Trophoblast cell (in vitro differentiated cells and primary cell): ENCODE measurements at regions not wholly inside any gene's neighbourhood (a gene's known extent, or its start where the extent isn't known, plus 50 kb on each side); places are given as distances from the start of the nearest gene placed in this dataset.
"Not testable (repeated sequence)": the region's sequence is repeated elsewhere in the genome, so short reads cannot be mapped to it uniquely, and the experiment has no call there.

ENCODE experiments used
- DNase-seq, 2 donors: peaks; one replicate each; pipeline ENCODE4 v3.0.0-alpha.2; 2016
- H2AFZ ChIP-seq: 2 replicates; pipeline ENCODE4 v1.6.1; 2013; ENCODE audit warnings: low read length, moderate library complexity, mild to moderate bottlenecking; ENCODE audit not compliant: insufficient read depth, poor library complexity
- H2AK5ac ChIP-seq: 2 replicates; pipeline ENCODE4 v1.6.1; 2013; ENCODE audit warnings: mild to moderate bottlenecking, low read length
- H2BK120ac ChIP-seq: 2 replicates; pipeline ENCODE4 v1.6.1; 2013; ENCODE audit warnings: low read length, mild to moderate bottlenecking, moderate library complexity; ENCODE audit not compliant: insufficient read depth, poor library complexity
- H2BK12ac ChIP-seq: 2 replicates; pipeline ENCODE4 v1.6.1; 2013; ENCODE audit warnings: mild to moderate bottlenecking, low read length, moderate library complexity
- H2BK5ac ChIP-seq: 2 replicates; pipeline ENCODE4 v1.6.1; 2013; ENCODE audit warnings: low read length, low read depth, moderate library complexity, mild to moderate bottlenecking; ENCODE audit not compliant: poor library complexity
- H3K14ac ChIP-seq: 2 replicates; pipeline ENCODE4 v1.6.1; 2013; ENCODE audit warnings: mild to moderate bottlenecking, low read length
- H3K18ac ChIP-seq: 2 replicates; pipeline ENCODE4 v1.6.1; 2013; ENCODE audit warnings: mild to moderate bottlenecking, low read length
- H3K23ac ChIP-seq: 2 replicates; pipeline ENCODE4 v1.6.1; 2013; ENCODE audit warnings: low read length
- H3K27ac ChIP-seq: 2 replicates; pipeline ENCODE4 v1.5.1; 2013; ENCODE audit warnings: low read depth, mild to moderate bottlenecking, inconsistent platforms, low read length, moderate library complexity
- H3K27me3 ChIP-seq: 2 replicates; pipeline ENCODE4 v1.6.1; 2013; ENCODE audit warnings: inconsistent platforms, mild to moderate bottlenecking, low read length, moderate library complexity; ENCODE audit not compliant: insufficient read depth
- H3K36me3 ChIP-seq, 2 experiments: 1 replicate in 1 of 2; 2 replicates in 1 of 2; pipeline ENCODE4 v1.6.1; 2013; ENCODE audit warnings: low read length in 2 of 2, mild to moderate bottlenecking in 2 of 2, moderate library complexity in 1 of 2; ENCODE audit not compliant: insufficient read depth in 2 of 2, control insufficient read depth in 1 of 2
- H3K4ac ChIP-seq: 2 replicates; pipeline ENCODE4 v1.6.1; 2013; ENCODE audit warnings: low read depth, mild to moderate bottlenecking, low read length, moderate library complexity
- H3K4me1 ChIP-seq, 2 experiments: 1 replicate in 1 of 2; 2 replicates in 1 of 2; pipeline ENCODE4 v1.6.1; 2013; ENCODE audit warnings: low read length in 2 of 2, mild to moderate bottlenecking in 2 of 2, moderate library complexity in 1 of 2; ENCODE audit not compliant: insufficient read depth in 2 of 2, control insufficient read depth in 1 of 2
- H3K4me2 ChIP-seq: 2 replicates; pipeline ENCODE4 v1.6.1; 2013; ENCODE audit warnings: inconsistent platforms, mild to moderate bottlenecking, low read length, moderate library complexity
- H3K4me3 ChIP-seq: 2 replicates; pipeline ENCODE4 v1.5.1; 2013; ENCODE audit warnings: mild to moderate bottlenecking, low read depth, low read length, inconsistent platforms
- H3K79me1 ChIP-seq: one replicate; pipeline ENCODE4 v1.6.1; 2013; ENCODE audit warnings: low read length
- H3K79me2 ChIP-seq: 2 replicates; pipeline ENCODE4 v1.6.1; 2013; ENCODE audit warnings: low read length, mild to moderate bottlenecking; ENCODE audit not compliant: control insufficient read depth, insufficient read depth, poor library complexity
- H3K9ac ChIP-seq: 2 replicates; pipeline ENCODE4 v1.6.1; 2013; ENCODE audit warnings: mild to moderate bottlenecking, low read length
- H3K9me3 ChIP-seq: 2 replicates; pipeline ENCODE4 v1.6.1; 2013; ENCODE audit warnings: low read depth, mild to moderate bottlenecking, control low read depth, inconsistent platforms, low read length; ENCODE audit not compliant: insufficient read depth
- H4K12ac ChIP-seq: 2 replicates; pipeline ENCODE4 v1.6.1; 2013; ENCODE audit warnings: low read depth, mild to moderate bottlenecking, low read length, moderate library complexity
- H4K8ac ChIP-seq: 2 replicates; pipeline ENCODE4 v1.6.1; 2013; ENCODE audit warnings: low read depth, mild to moderate bottlenecking, low read length, moderate library complexity
- H4K91ac ChIP-seq: one replicate; pipeline ENCODE4 v1.6.1; 2013; ENCODE audit warnings: low read depth, mild to moderate bottlenecking, low read length, moderate library complexity
- WGBS: extraction: QIAGEN DNeasy Blood & Tissue Kit; methylation state at CpG from one replicate; pipeline ENCODE4 v1.1.7; 2013; ENCODE audit warnings: missing lambda C conversion rate; ENCODE audit not compliant: insufficient read length, insufficient coverage; ENCODE audit errors: extremely low coverage; 5-methylcytosine and 5-hydroxymethylcytosine counted together

GRCh38 chr15:77892335-77892734 is 185.2 kb downstream of the TBC1D2B start:
- Histone ChIP-seq H3K9ac (no peak overlapping the region), H2BK120ac (no peak overlapping the region), H3K23ac (no peak overlapping the region), H3K79me1 (no peaks in the 10 kb centered on the region), H3K36me3 (no peaks in the 10 kb centered on the region), H4K12ac (no peak overlapping the region), H3K27ac (no peak overlapping the region), H2BK5ac (no peak overlapping the region), H3K18ac (no peak overlapping the region), H3K4me1 (peaks cover under 1 to 3% of the 10 kb centered on the region in 2 experiments), H4K8ac (no peak overlapping the region), H3K9me3 (no peaks in the 10 kb centered on the region), H2AK5ac (no peak overlapping the region), H3K14ac (no peak overlapping the region), H2BK12ac (no peak overlapping the region), H2AFZ (no peak overlapping the region), H3K4me2 (no peak overlapping the region), H4K91ac (no peak overlapping the region), H3K4me3 (no peak overlapping the region), H3K27me3 (no peaks in the 10 kb centered on the region), H3K79me2 (no peaks in the 10 kb centered on the region), H3K4ac (no peak overlapping the region)
- DNase-seq, result no peak
- WGBS, result no CpG with 5 or more reads among the region's 3 CpGs

- H3K4me2 ChIP-seq, H3K79me1 ChIP-seq, H3K23ac ChIP-seq, H3K9ac ChIP-seq, DNase-seq, H3K79me2 ChIP-seq, H3K4ac ChIP-seq, H3K27ac ChIP-seq, H2AK5ac ChIP-seq, H2BK12ac ChIP-seq, H3K27me3 ChIP-seq, H3K9me3 ChIP-seq, H3K4me3 ChIP-seq, H3K4me1 ChIP-seq, H3K18ac ChIP-seq, H4K12ac ChIP-seq, H2BK120ac ChIP-seq, H4K91ac ChIP-seq, H4K8ac ChIP-seq, H3K36me3 ChIP-seq, H2AFZ ChIP-seq, H3K14ac ChIP-seq, H2BK5ac ChIP-seq: not testable (repeated sequence)
- no CpG with 5 or more reads among the region's 8 CpGs for WGBS
Measured at GRCh38 chr15:77891862-77892261, 185.6 kb downstream of the TBC1D2B start.

GRCh38 chr15:77890911-77891801 is 186.4 kb downstream of the TBC1D2B start:
- not testable (repeated sequence) for H4K8ac ChIP-seq, H2BK120ac ChIP-seq, H4K91ac ChIP-seq, H3K27me3 ChIP-seq, H3K18ac ChIP-seq, H2AFZ ChIP-seq, H3K27ac ChIP-seq, H3K79me2 ChIP-seq, H2AK5ac ChIP-seq, H3K4ac ChIP-seq, H3K36me3 ChIP-seq, H3K4me3 ChIP-seq, H3K4me2 ChIP-seq, H3K79me1 ChIP-seq, H2BK5ac ChIP-seq, H4K12ac ChIP-seq, H3K14ac ChIP-seq, H2BK12ac ChIP-seq, H3K23ac ChIP-seq, H3K9me3 ChIP-seq, H3K4me1 ChIP-seq, DNase-seq, H3K9ac ChIP-seq
- WGBS, result no CpG with 5 or more reads among the region's 20 CpGs

- not testable (repeated sequence) for H3K9me3 ChIP-seq, H4K91ac ChIP-seq, H3K36me3 ChIP-seq, H4K8ac ChIP-seq, H2AFZ ChIP-seq, H2BK5ac ChIP-seq, H2AK5ac ChIP-seq, H3K4me2 ChIP-seq, DNase-seq, H3K79me2 ChIP-seq, H3K4me3 ChIP-seq, H3K9ac ChIP-seq, H4K12ac ChIP-seq, H3K4ac ChIP-seq, H3K23ac ChIP-seq, H3K79me1 ChIP-seq, H3K14ac ChIP-seq, H2BK12ac ChIP-seq, H3K27ac ChIP-seq, H2BK120ac ChIP-seq, H3K27me3 ChIP-seq, H3K18ac ChIP-seq
- WGBS, result no CpG with 5 or more reads among the region's 15 CpGs
- peaks cover 10 to 11% of the 10 kb centered on the region in 2 experiments for H3K4me1 ChIP-seq
Measured at GRCh38 chr15:77889828-77890725, 187.4 kb downstream of the TBC1D2B start.
